Heart left ventricle (tissue), 13 donors: ENCODE measurements at regions not wholly inside any gene's neighbourhood (a gene's known extent, or its start where the extent isn't known, plus 50 kb on each side); places are given as distances from the start of the nearest gene placed in this dataset.

Source experiments
- CTCF ChIP-seq, 12 donors: fragments of 200-600 bp; sonication (generic) in 4 of 12; IDR thresholded peaks; one replicate each; pipeline versions ENCODE4 v1.5.0 to v1.8.0; 2018 to 2022; ENCODE audit warnings: antibody characterized with exemption in 12 of 12, mild to moderate bottlenecking in 5 of 12
- POLR2A ChIP-seq, 2 donors: fragments of 450-650 bp; IDR thresholded peaks; one replicate each; pipeline ENCODE4 v1.6.1; 2017; ENCODE audit warnings: antibody characterized with exemption in 2 of 2, mild to moderate bottlenecking in 2 of 2, moderate library complexity in 2 of 2
- donor health status: ischemic (EF 13 %, LVEDD 7.1; RV severe dilation, severe dysfunction).
- donor health status: DM: no; HTN: yes; CAD: no.
- donor health status: DM: no; HTN: no; CAD: no.
- donor health status: ischemic (EF 25% LVEDD 6.9; RV normal size, moderate dysfunction).
- donor health status: ischemic (EF 25% LVEDD 5.7; RV mildly dilated, moderate dysfunction).
- donor health status: ischemic (EF 35%, LVEDD 5.7; RV mildly dilated, moderate dysfunction).
- donor health status: nonischemic (EF 11% LVEDD 7.7; RV severe dilation, severe dysfunction).
- donor health status: DM: yes; HTN: yes; CAD: no.
- donor health status: PGD.
- donor health status: ischemic (EF 29% LVEDD 5.4; RV normal size, mild dysfunction).
- donor health status: nonischemic (EF 23%, LVEDD 6.1; RV moderate dilation, normal function).

- TF ChIP-seq CTCF (IDR thresholded peaks at IDR 0.05) (no peak), POLR2A (IDR thresholded peaks at IDR 0.05) (no peak)
Observed at GRCh38 chr5:67297802-67298532, 101.4 kb upstream of the CD180 start.
